HG03045 (cell line): ENCODE measurements at regions not wholly inside any gene's neighbourhood (a gene's known extent, or its start where the extent isn't known, plus 50 kb on each side); places are given as distances from the start of the nearest gene placed in this dataset.
"Not testable (repeated sequence)": the region's sequence is repeated elsewhere in the genome, so short reads cannot be mapped to it uniquely, and the experiment has no call there.

Experiments
- ATAC-seq: cut with Tn5 transposase; IDR thresholded peaks from one replicate; pipeline ENCODE4 v1.9.1; 2021; ENCODE audit warnings: mild to moderate bottlenecking, moderate library complexity; ENCODE audit not compliant: unreplicated experiment

GRCh38 chr10:71108042-71108441 is 104.3 kb upstream of the UNC5B start:
- not testable (repeated sequence) for ATAC-seq

GRCh38 chr10:71112138-71112785 is 100.1 kb upstream of the UNC5B start:
- no peak for ATAC-seq

GRCh38 chr10:71116426-71116825 is 95.9 kb upstream of the UNC5B start:
- no peak for ATAC-seq

GRCh38 chr10:71117589-71117988 is 94.8 kb upstream of the UNC5B start:
- not testable (repeated sequence) for ATAC-seq

- no peak for ATAC-seq
These were observed 89.3 kb upstream of the UNC5B start for GRCh38 chr10:71123023-71123422.

GRCh38 chr10:71124921-71125748 is 87.2 kb upstream of the UNC5B start:
- no peak for ATAC-seq

GRCh38 chr10:71125749-71126107 is 86.6 kb upstream of the UNC5B start:
- ATAC-seq: no peak

GRCh38 chr10:71126432-71126831 is 85.9 kb upstream of the UNC5B start:
- no peak for ATAC-seq

GRCh38 chr10:71127104-71127503 is 85.3 kb upstream of the UNC5B start:
- ATAC-seq: no peak

- no peak for ATAC-seq
These were observed 84.6 kb upstream of the UNC5B start for GRCh38 chr10:71127773-71128172.

- ATAC-seq: no peak
These were observed 83.9 kb upstream of the UNC5B start for GRCh38 chr10:71128311-71128980.

- ATAC-seq: no peak
These were observed 81.3 kb upstream of the UNC5B start for GRCh38 chr10:71131096-71131495.

GRCh38 chr10:71131508-71132088 is 80.8 kb upstream of the UNC5B start:
- ATAC-seq: no peak

- no peak for ATAC-seq
These were observed 80.0 kb upstream of the UNC5B start for GRCh38 chr10:71132321-71132810.

GRCh38 chr10:71133710-71134686 is 78.4 kb upstream of the UNC5B start:
- ATAC-seq: no peak

- no peak for ATAC-seq
These were observed 77.6 kb upstream of the UNC5B start for GRCh38 chr10:71134732-71135211.

GRCh38 chr10:71135236-71135635 is 77.1 kb upstream of the UNC5B start:
- ATAC-seq: no peak

- ATAC-seq: no peak
These were observed 76.2 kb upstream of the UNC5B start for GRCh38 chr10:71136036-71136721.

- no peak for ATAC-seq
These were observed 74.7 kb upstream of the UNC5B start for GRCh38 chr10:71137701-71138100.
